NCI-H774 (cell line): ENCODE measurements at regions not wholly inside any gene's neighbourhood (a gene's known extent, or its start where the extent isn't known, plus 50 kb on each side); places are given as distances from the start of the nearest gene placed in this dataset.
"Not testable (repeated sequence)": the region's sequence is repeated elsewhere in the genome, so short reads cannot be mapped to it uniquely, and the experiment has no call there.

Experiments
- DNase-seq: peaks from one replicate; lab custom pipeline; 2025; lab: John Stamatoyannopoulos, UW

GRCh38 chr2:163187995-163188655, 349.6 kb upstream of the KCNH7 start:
- DNase-seq: no peak

- no peak for DNase-seq
Measured at GRCh38 chr2:163187119-163187518, 348.6 kb upstream of the KCNH7 start.

GRCh38 chr2:163185160-163185559, 346.6 kb upstream of the KCNH7 start:
- DNase-seq: no peak

- DNase-seq: no peak
Measured at GRCh38 chr2:163182764-163183354, 344.3 kb upstream of the KCNH7 start.

- no peak for DNase-seq
Measured at GRCh38 chr2:163177592-163177991, 339.0 kb upstream of the KCNH7 start.

GRCh38 chr2:163175294-163175693, 336.7 kb upstream of the KCNH7 start:
- DNase-seq: no peak

GRCh38 chr2:163173591-163173990, 335.0 kb upstream of the KCNH7 start:
- DNase-seq: no peak

- no peak for DNase-seq
Measured at GRCh38 chr2:163171786-163172530, 333.4 kb upstream of the KCNH7 start.

- no peak for DNase-seq
Measured at GRCh38 chr2:163157891-163158496, 319.4 kb upstream of the KCNH7 start.

- DNase-seq: no peak
Measured at GRCh38 chr2:163157411-163157810, 318.8 kb upstream of the KCNH7 start.

- DNase-seq: no peak
Measured at GRCh38 chr2:163155925-163156324, 317.4 kb upstream of the KCNH7 start.

GRCh38 chr2:163155279-163155883, 316.8 kb upstream of the KCNH7 start:
- DNase-seq: peak; percentile 40

GRCh38 chr2:163142618-163143017, 304.1 kb upstream of the KCNH7 start:
- DNase-seq: no peak

- DNase-seq: no peak
Measured at GRCh38 chr2:163138947-163139346, 300.4 kb upstream of the KCNH7 start.

GRCh38 chr2:163135256-163135655, 296.7 kb upstream of the KCNH7 start:
- DNase-seq: no peak

- no peak for DNase-seq
Measured at GRCh38 chr2:163133602-163134001, 295.0 kb upstream of the KCNH7 start.

- DNase-seq: peak; percentile 29
Measured at GRCh38 chr2:163132850-163133249, 294.3 kb upstream of the KCNH7 start.

- not testable (repeated sequence) for DNase-seq
Measured at GRCh38 chr2:163132207-163132606, 293.6 kb upstream of the KCNH7 start.

GRCh38 chr2:163123526-163123925, 285.0 kb upstream of the KCNH7 start:
- DNase-seq: no peak

- DNase-seq: no peak
Measured at GRCh38 chr2:163122257-163122656, 283.7 kb upstream of the KCNH7 start.

- no peak for DNase-seq
Measured at GRCh38 chr2:163121483-163121882, 282.9 kb upstream of the KCNH7 start.

- DNase-seq: no peak
Measured at GRCh38 chr2:163119966-163120365, 281.4 kb upstream of the KCNH7 start.
